GM18526 (cell line): ENCODE measurements at regions not wholly inside any gene's neighbourhood (a gene's known extent, or its start where the extent isn't known, plus 50 kb on each side); places are given as distances from the start of the nearest gene placed in this dataset.

ENCODE experiments used
- POLR2A ChIP-seq: IDR thresholded peaks from 3 replicates; pipeline ENCODE4 v1.6.1; 2011; ENCODE audit not compliant: insufficient read length; ENCODE audit errors: extremely low read depth

GRCh38 chr6:28585335-28585734, 59.7 kb downstream of the GPX5 start:
- TF ChIP-seq POLR2A, result no peak

GRCh38 chr6:28586324-28586723, 60.6 kb downstream of the GPX5 start:
- no peak for TF ChIP-seq POLR2A

GRCh38 chr6:28586962-28587745, 61.5 kb downstream of the GPX5 start:
- TF ChIP-seq POLR2A, result peak; percentile 67

GRCh38 chr6:28587746-28588075, 62.0 kb downstream of the GPX5 start:
- no peak for TF ChIP-seq POLR2A

- no peak for TF ChIP-seq POLR2A
These were observed 63.0 kb downstream of the GPX5 start for GRCh38 chr6:28588666-28589065.

- no peak for TF ChIP-seq POLR2A
These were observed 63.7 kb downstream of the GPX5 start for GRCh38 chr6:28589234-28589956.

GRCh38 chr6:28589957-28590349, 64.3 kb downstream of the GPX5 start:
- TF ChIP-seq POLR2A, result no peak

GRCh38 chr6:28597217-28597835, 71.6 kb downstream of the GPX5 start:
- TF ChIP-seq POLR2A, result no peak

GRCh38 chr6:28597924-28598722, 72.4 kb downstream of the GPX5 start:
- no peak for TF ChIP-seq POLR2A

GRCh38 chr6:28598757-28599686, 73.3 kb downstream of the GPX5 start:
- TF ChIP-seq POLR2A, result no peak

- no peak for TF ChIP-seq POLR2A
These were observed 74.6 kb downstream of the GPX5 start for GRCh38 chr6:28600245-28600644.

- TF ChIP-seq POLR2A, result no peak
These were observed 78.2 kb downstream of the GPX5 start for GRCh38 chr6:28603891-28604290.

- TF ChIP-seq POLR2A, result no peak
These were observed 81.0 kb downstream of the GPX5 start for GRCh38 chr6:28606424-28607391.
